GM23248 (cell line): ENCODE measurements at regions not wholly inside any gene's neighbourhood (a gene's known extent, or its start where the extent isn't known, plus 50 kb on each side); places are given as distances from the start of the nearest gene placed in this dataset.

Source experiments
- EZH2 ChIP-seq: fragments of 200-600 bp; sonication (generic); IDR thresholded peaks from 2 replicates; pipeline ENCODE4 v1.6.1; 2018; ENCODE audit warnings: antibody characterized with exemption, mild to moderate bottlenecking; ENCODE audit not compliant: insufficient read depth, poor library complexity, severe bottlenecking
- EZH2phosphoT487 ChIP-seq: fragments of 200-600 bp; sonication (generic); IDR thresholded peaks from 2 replicates; pipeline ENCODE4 v1.6.1; 2018; ENCODE audit warnings: antibody characterized with exemption, moderate library complexity, mild to moderate bottlenecking, low read depth; ENCODE audit not compliant: insufficient read depth

GRCh38 chr10:28801869-28802268 lies 124.5 kb downstream of the BAMBI start:
- TF ChIP-seq EZH2: no peak
- no peak for TF ChIP-seq EZH2phosphoT487
